ENCODE measurements at regions not wholly inside any gene's neighbourhood (a gene's known extent, or its start where the extent isn't known, plus 50 kb on each side); places are given as distances from the start of the nearest gene placed in this dataset.
"Not testable (repeated sequence)": the region's sequence is repeated elsewhere in the genome, so short reads cannot be mapped to it uniquely, and the experiment has no call there.

- not testable (repeated sequence) for DNase-seq
Observed at GRCh38 chr1:102497810-102498209, 501.1 kb upstream of the OLFM3 start.

GRCh38 chr1:102472520-102472919 lies 475.8 kb upstream of the OLFM3 start:
- no peak for DNase-seq

GRCh38 chr1:102470767-102471166 lies 474.0 kb upstream of the OLFM3 start:
- DNase-seq = no peak

GRCh38 chr1:102466487-102466886 lies 469.8 kb upstream of the OLFM3 start:
- no peak for DNase-seq

GRCh38 chr1:102463328-102463727 lies 466.6 kb upstream of the OLFM3 start:
- DNase-seq = no peak

- not testable (repeated sequence) for DNase-seq
Observed at GRCh38 chr1:102442317-102442716, 445.6 kb upstream of the OLFM3 start.

GRCh38 chr1:102435483-102435882 lies 438.8 kb upstream of the OLFM3 start:
- DNase-seq = no peak

GRCh38 chr1:102434421-102434820 lies 437.7 kb upstream of the OLFM3 start:
- DNase-seq = peak; percentile 33 to 35

GRCh38 chr1:102431253-102431652 lies 434.5 kb upstream of the OLFM3 start:
- DNase-seq = no peak

- no peak for DNase-seq
Observed at GRCh38 chr1:102420034-102420433, 423.3 kb upstream of the OLFM3 start.

Data from Kasumi-1 (cell line).